ENCODE measurements at regions not wholly inside any gene's neighbourhood (a gene's known extent, or its start where the extent isn't known, plus 50 kb on each side); places are given as distances from the start of the nearest gene placed in this dataset.

- no peak for TF ChIP-seq POLR2A (IDR thresholded peaks at IDR 0.05; ENCODE audit: low read length)
- TF ChIP-seq GATA1 (IDR thresholded peaks at IDR 0.05; ENCODE audit: low read depth, low read length): no peak
Measured at GRCh38 chrX:6693051-6693450, 158.1 kb upstream of the VCX3A start.
